Esophagus squamous epithelium (tissue), 4 donors: ENCODE measurements at regions not wholly inside any gene's neighbourhood (a gene's known extent, or its start where the extent isn't known, plus 50 kb on each side); places are given as distances from the start of the nearest gene placed in this dataset.

ENCODE experiments used
- POLR2A ChIP-seq, 4 donors: fragments of 450-650 bp; IDR thresholded peaks; one replicate each; pipeline ENCODE4 v1.6.1; 2017; ENCODE audit warnings: antibody characterized with exemption in 4 of 4, mild to moderate bottlenecking in 4 of 4, moderate library complexity in 3 of 4
- TF ChIP-seq, protein P1 (sequence below), 6 experiments: fragments of 450-650 bp in 4 of 6; fragments of 200-600 bp in 2 of 6; sonication (generic) in 2 of 6; IDR thresholded peaks; one replicate each; pipeline ENCODE4 v1.5.1; 2016 to 2019; ENCODE audit warnings: antibody characterized with exemption in 6 of 6, mild to moderate bottlenecking in 4 of 6, moderate library complexity in 4 of 6

- TF ChIP-seq, protein P1, sequence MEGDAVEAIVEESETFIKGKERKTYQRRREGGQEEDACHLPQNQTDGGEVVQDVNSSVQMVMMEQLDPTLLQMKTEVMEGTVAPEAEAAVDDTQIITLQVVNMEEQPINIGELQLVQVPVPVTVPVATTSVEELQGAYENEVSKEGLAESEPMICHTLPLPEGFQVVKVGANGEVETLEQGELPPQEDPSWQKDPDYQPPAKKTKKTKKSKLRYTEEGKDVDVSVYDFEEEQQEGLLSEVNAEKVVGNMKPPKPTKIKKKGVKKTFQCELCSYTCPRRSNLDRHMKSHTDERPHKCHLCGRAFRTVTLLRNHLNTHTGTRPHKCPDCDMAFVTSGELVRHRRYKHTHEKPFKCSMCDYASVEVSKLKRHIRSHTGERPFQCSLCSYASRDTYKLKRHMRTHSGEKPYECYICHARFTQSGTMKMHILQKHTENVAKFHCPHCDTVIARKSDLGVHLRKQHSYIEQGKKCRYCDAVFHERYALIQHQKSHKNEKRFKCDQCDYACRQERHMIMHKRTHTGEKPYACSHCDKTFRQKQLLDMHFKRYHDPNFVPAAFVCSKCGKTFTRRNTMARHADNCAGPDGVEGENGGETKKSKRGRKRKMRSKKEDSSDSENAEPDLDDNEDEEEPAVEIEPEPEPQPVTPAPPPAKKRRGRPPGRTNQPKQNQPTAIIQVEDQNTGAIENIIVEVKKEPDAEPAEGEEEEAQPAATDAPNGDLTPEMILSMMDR (IDR thresholded peaks at IDR 0.05), result no peak
- no peak for TF ChIP-seq POLR2A (IDR thresholded peaks at IDR 0.05)
These were observed 415.4 kb downstream of the MAGEB5 start for GRCh38 chrX:26631385-26631784.
